Mesenchymal stem cell (in vitro differentiated cells and primary cell): ENCODE measurements at regions not wholly inside any gene's neighbourhood (a gene's known extent, or its start where the extent isn't known, plus 50 kb on each side); places are given as distances from the start of the nearest gene placed in this dataset.

Source experiments
- DNase-seq: peaks from one replicate; pipeline ENCODE4 v3.0.0-alpha.2; 2013
- H2AFZ ChIP-seq: one replicate; pipeline ENCODE4 v1.6.1; 2013; ENCODE audit warnings: low read depth, mild to moderate bottlenecking, control low read depth, inconsistent platforms, low read length, moderate library complexity
- H2AK5ac ChIP-seq: 2 replicates; pipeline ENCODE4 v1.6.1; 2013; ENCODE audit warnings: low read length, moderate library complexity, mild to moderate bottlenecking, inconsistent platforms; ENCODE audit not compliant: severe bottlenecking
- H2BK120ac ChIP-seq: one replicate; pipeline ENCODE4 v1.6.1; 2013; ENCODE audit warnings: low read depth, mild to moderate bottlenecking, inconsistent platforms, low read length, moderate library complexity
- H2BK12ac ChIP-seq, 2 experiments: one replicate each; pipeline ENCODE4 v1.6.1; 2013; ENCODE audit warnings: inconsistent platforms in 2 of 2, low read length in 2 of 2, mild to moderate bottlenecking in 2 of 2, moderate library complexity in 2 of 2, control low read depth in 1 of 2
- H2BK15ac ChIP-seq: one replicate; pipeline ENCODE4 v1.6.1; 2013; ENCODE audit warnings: mild to moderate bottlenecking, low read depth, inconsistent platforms; ENCODE audit not compliant: poor library complexity, severe bottlenecking
- H2BK5ac ChIP-seq: 2 replicates; pipeline ENCODE4 v1.6.1; 2013; ENCODE audit warnings: low read depth, mild to moderate bottlenecking, low read length, control low read depth, inconsistent platforms; ENCODE audit not compliant: poor library complexity, severe bottlenecking
- H3K14ac ChIP-seq, 2 experiments: one replicate each; pipeline ENCODE4 v1.6.1; 2013; ENCODE audit warnings: inconsistent platforms in 2 of 2, low read length in 2 of 2, control low read depth in 1 of 2, mild to moderate bottlenecking in 1 of 2, moderate library complexity in 1 of 2
- H3K18ac ChIP-seq, 2 experiments: one replicate each; pipeline ENCODE4 v1.6.1; 2013; ENCODE audit warnings: inconsistent platforms in 2 of 2, low read length in 2 of 2, control low read depth in 1 of 2, low read depth in 1 of 2, mild to moderate bottlenecking in 1 of 2
- H3K23ac ChIP-seq, 2 experiments: one replicate each; pipeline ENCODE4 v1.6.1; 2013; ENCODE audit warnings: inconsistent platforms in 2 of 2, low read length in 2 of 2, mild to moderate bottlenecking in 2 of 2, moderate library complexity in 2 of 2, control low read depth in 1 of 2
- H3K27ac ChIP-seq: 2 replicates; pipeline ENCODE4 v1.5.1; 2013; ENCODE audit warnings: mild to moderate bottlenecking, moderate library complexity, low read length, control low read depth, inconsistent platforms; ENCODE audit not compliant: poor library complexity, severe bottlenecking
- H3K27me3 ChIP-seq, 2 experiments: 2 replicates each; pipeline versions ENCODE4 v1.6.1 to v1.7.0; 2013; ENCODE audit warnings: low read length in 2 of 2, mild to moderate bottlenecking in 2 of 2, moderate library complexity in 2 of 2, control low read depth in 1 of 2, inconsistent platforms in 1 of 2; ENCODE audit not compliant: control insufficient read depth in 1 of 2, insufficient read depth in 1 of 2
- H3K36me3 ChIP-seq, 2 experiments: 2 replicates each; pipeline versions ENCODE4 v1.6.1 to v1.7.0; 2013; ENCODE audit warnings: low read length in 2 of 2, control low read depth in 1 of 2, inconsistent platforms in 1 of 2, low read depth in 1 of 2, mild to moderate bottlenecking in 1 of 2; ENCODE audit not compliant: insufficient read depth in 2 of 2, control insufficient read depth in 1 of 2
- H3K4ac ChIP-seq, 2 experiments: one replicate each; pipeline ENCODE4 v1.6.1; 2013; ENCODE audit warnings: inconsistent platforms in 2 of 2, low read length in 2 of 2, mild to moderate bottlenecking in 2 of 2, moderate library complexity in 2 of 2, control low read depth in 1 of 2, low read depth in 1 of 2
- H3K4me1 ChIP-seq: 2 replicates; pipeline ENCODE4 v1.6.1; 2013; ENCODE audit warnings: low read depth, low read length, control low read depth; ENCODE audit not compliant: control insufficient read depth, insufficient read depth
- H3K4me2 ChIP-seq: 2 replicates; pipeline ENCODE4 v1.6.1; 2013; ENCODE audit warnings: low read length, mild to moderate bottlenecking, inconsistent platforms; ENCODE audit not compliant: poor library complexity, severe bottlenecking
- H3K4me3 ChIP-seq, 2 experiments: 2 replicates each; pipeline versions ENCODE4 v1.5.1 to v1.7.0; 2013; ENCODE audit warnings: low read length in 2 of 2, mild to moderate bottlenecking in 2 of 2, control low read depth in 1 of 2, low read depth in 1 of 2; ENCODE audit not compliant: insufficient read depth in 1 of 2
- H3K79me1 ChIP-seq: replicated peaks from 2 replicates; pipeline ENCODE4 v1.6.1; 2013; ENCODE audit warnings: mild to moderate bottlenecking, control low read depth, low read length, inconsistent platforms; ENCODE audit not compliant: poor library complexity, severe bottlenecking
- H3K9ac ChIP-seq: 2 replicates; pipeline ENCODE4 v1.7.0; 2013; ENCODE audit warnings: mild to moderate bottlenecking, low read length, moderate library complexity
- H3K9me3 ChIP-seq: 2 replicates; pipeline ENCODE4 v1.7.0; 2013; ENCODE audit warnings: mild to moderate bottlenecking, low read length; ENCODE audit not compliant: control insufficient read depth
- H4K8ac ChIP-seq: one replicate; pipeline ENCODE4 v1.6.1; 2013; ENCODE audit warnings: inconsistent platforms, mild to moderate bottlenecking, low read length, moderate library complexity
- H4K91ac ChIP-seq: one replicate; pipeline ENCODE4 v1.6.1; 2013; ENCODE audit warnings: mild to moderate bottlenecking, low read length, inconsistent platforms
- WGBS: methylation state at CpG from one replicate; pipeline ENCODE4 v1.1.7; 2013; ENCODE audit warnings: mixed read lengths; 5-methylcytosine and 5-hydroxymethylcytosine counted together

GRCh38 chr4:96969455-96969854 is 1129.6 kb downstream of the PDHA2 start:
- no peak for DNase-seq
- no peak overlapping the region for H3K18ac ChIP-seq
- no peaks in the 10 kb centered on the region for H3K79me1 ChIP-seq
- H3K4me1 ChIP-seq: no peaks in the 10 kb centered on the region
- no peak overlapping the region for H3K4ac ChIP-seq
- no peak overlapping the region for H3K27ac ChIP-seq
- no CpG with 5 or more reads among the region's 1 CpG for WGBS
- peaks cover 3% of the 10 kb centered on the region for H3K9me3 ChIP-seq
- no peak overlapping the region for H3K14ac ChIP-seq
- H3K23ac ChIP-seq: no peak overlapping the region
- H3K4me3 ChIP-seq: no peak overlapping the region
- no peak overlapping the region for H2BK120ac ChIP-seq
- H2BK15ac ChIP-seq: no peak overlapping the region
- no peak overlapping the region for H3K9ac ChIP-seq
- no peak overlapping the region for H2AFZ ChIP-seq
- H2BK12ac ChIP-seq: no peak overlapping the region
- no peak overlapping the region for H4K91ac ChIP-seq
- no peaks in the 10 kb centered on the region for H3K36me3 ChIP-seq
- no peak overlapping the region for H3K4me2 ChIP-seq
- H2BK5ac ChIP-seq: no peak overlapping the region
- no peak overlapping the region for H4K8ac ChIP-seq
- no peak overlapping the region for H2AK5ac ChIP-seq
- H3K27me3 ChIP-seq: no peaks in the 10 kb centered on the region

GRCh38 chr4:96972920-96973319 is 1133.0 kb downstream of the PDHA2 start:
- Histone ChIP-seq H2BK5ac (no peak overlapping the region), H3K9me3 (peaks cover 3% of the 10 kb centered on the region), H4K91ac (no peak overlapping the region), H2BK120ac (no peak overlapping the region), H3K4me2 (no peak overlapping the region), H2AFZ (no peak overlapping the region), H3K4me3 (no peak overlapping the region), H4K8ac (no peak overlapping the region), H3K36me3 (no peaks in the 10 kb centered on the region), H3K23ac (no peak overlapping the region), H3K79me1 (no peaks in the 10 kb centered on the region), H2BK15ac (no peak overlapping the region), H3K18ac (no peak overlapping the region), H3K27me3 (no peaks in the 10 kb centered on the region), H3K4me1 (no peaks in the 10 kb centered on the region), H2AK5ac (no peak overlapping the region), H3K9ac (no peak overlapping the region), H2BK12ac (no peak overlapping the region), H3K14ac (no peak overlapping the region), H3K4ac (no peak overlapping the region), H3K27ac (no peak overlapping the region)
- WGBS: 69% methylated on average over 3 of the region's 4 CpGs
- no peak for DNase-seq

GRCh38 chr4:96974295-96974694 is 1134.4 kb downstream of the PDHA2 start:
- WGBS: no CpG with 5 or more reads among the region's 2 CpGs
- DNase-seq: no peak
- H3K36me3 ChIP-seq: no peaks in the 10 kb centered on the region

GRCh38 chr4:96983830-96984229 is 1143.9 kb downstream of the PDHA2 start:
- Histone ChIP-seq H3K9ac (no peak overlapping the region), H2AFZ (no peak overlapping the region), H2BK12ac (no peak overlapping the region), H3K4ac (no peak overlapping the region), H4K8ac (no peak overlapping the region), H3K4me2 (peak overlapping the region; percentile 37), H3K14ac (no peak overlapping the region), H2BK120ac (no peak overlapping the region), H3K23ac (no peak overlapping the region), H3K4me1 (no peaks in the 10 kb centered on the region), H3K9me3 (peaks cover 4% of the 10 kb centered on the region), H3K27me3 (no peaks in the 10 kb centered on the region), H3K27ac (no peak overlapping the region), H3K36me3 (no peaks in the 10 kb centered on the region), H2AK5ac (no peak overlapping the region), H4K91ac (no peak overlapping the region), H3K4me3 (no peak overlapping the region), H3K79me1 (no peaks in the 10 kb centered on the region), H3K18ac (no peak overlapping the region), H2BK15ac (no peak overlapping the region), H2BK5ac (no peak overlapping the region)
- 88% methylated on average over 1 of the region's 1 CpG for WGBS
- DNase-seq: peak; percentile 22

More at GRCh38 chr4:96974295-96974694, 1134.4 kb downstream of the PDHA2 start:
- Histone ChIP-seq H3K23ac (no peak overlapping the region), H3K4me2 (no peak overlapping the region), H3K4me3 (no peak overlapping the region), H2BK5ac (no peak overlapping the region), H4K91ac (no peak overlapping the region), H2AK5ac (no peak overlapping the region), H2BK15ac (no peak overlapping the region), H3K27ac (no peak overlapping the region), H2BK120ac (no peak overlapping the region), H4K8ac (no peak overlapping the region), H2AFZ (no peak overlapping the region), H3K4ac (no peak overlapping the region), H3K9ac (no peak overlapping the region), H3K18ac (no peak overlapping the region), H3K79me1 (no peaks in the 10 kb centered on the region), H2BK12ac (no peak overlapping the region), H3K4me1 (no peaks in the 10 kb centered on the region), H3K27me3 (no peaks in the 10 kb centered on the region), H3K14ac (no peak overlapping the region), H3K9me3 (peaks cover 3% of the 10 kb centered on the region)
